Stimulated activated naive B cell treated with anti-CD40 and anti-IgM and Interleukin-4, amounts not matched to agents 10 μg/mL and 1 μg/mL and 100 μg/mL, for 72 hours (primary cell): ENCODE measurements at regions not wholly inside any gene's neighbourhood (a gene's known extent, or its start where the extent isn't known, plus 50 kb on each side); places are given as distances from the start of the nearest gene placed in this dataset.
A peak's percentile ranks its signal among the peaks of the same experiment; 100 is the strongest.
"Not testable (repeated sequence)": the region's sequence is repeated elsewhere in the genome, so short reads cannot be mapped to it uniquely, and the experiment has no call there.

Source experiments
- ATAC-seq, 2 donors: fragments of 150-1000 bp; cut with Tn5 transposase; replicated peaks; 2 replicates each; pipeline ENCODE4 v1.10.0; 2021; ENCODE audit warnings: moderate library complexity in 1 of 2
- DNase-seq: peaks from one replicate; pipeline ENCODE4 v3.0.0; 2021
- H3K27ac Mint-ChIP-seq: one replicate; pipeline ENCODE4 v1.8.0; 2022; ENCODE audit warnings: mild to moderate bottlenecking, mixed read lengths
- H3K27me3 Mint-ChIP-seq, 2 donors: one replicate each; pipeline ENCODE4 v1.8.0; 2022; ENCODE audit warnings: mixed read lengths in 2 of 2
- H3K36me3 Mint-ChIP-seq, 2 donors: one replicate each; pipeline ENCODE4 v1.8.0; 2022; ENCODE audit warnings: mixed read lengths in 2 of 2, mild to moderate bottlenecking in 1 of 2
- H3K4me1 Mint-ChIP-seq, 2 donors: one replicate each; pipeline ENCODE4 v1.8.0; 2022; ENCODE audit warnings: mixed read lengths in 2 of 2, mild to moderate bottlenecking in 1 of 2
- H3K4me3 Mint-ChIP-seq, 2 donors: one replicate each; pipeline ENCODE4 v1.8.0; 2022; ENCODE audit warnings: mild to moderate bottlenecking in 2 of 2, mixed read lengths in 2 of 2, moderate library complexity in 1 of 2
- H3K9me3 Mint-ChIP-seq, 2 donors: one replicate each; pipeline ENCODE4 v1.8.0; 2022; ENCODE audit warnings: mixed read lengths in 2 of 2, mild to moderate bottlenecking in 1 of 2

- DNase-seq, result no peak
- no peaks in the 10 kb centered on the region for H3K9me3 Mint-ChIP-seq
- H3K4me3 Mint-ChIP-seq, result no peak overlapping the region
- no peaks in the 10 kb centered on the region for H3K36me3 Mint-ChIP-seq
- no peak overlapping the region for H3K27ac Mint-ChIP-seq
- H3K4me1 Mint-ChIP-seq, result no peaks in the 10 kb centered on the region
- ATAC-seq, result no peak
- H3K27me3 Mint-ChIP-seq, result peaks cover 22 to 29% of the 10 kb centered on the region in 2 donors
Measured at GRCh38 chr11:86861810-86862209, 61.5 kb downstream of the PRSS23 start.

DNA sequence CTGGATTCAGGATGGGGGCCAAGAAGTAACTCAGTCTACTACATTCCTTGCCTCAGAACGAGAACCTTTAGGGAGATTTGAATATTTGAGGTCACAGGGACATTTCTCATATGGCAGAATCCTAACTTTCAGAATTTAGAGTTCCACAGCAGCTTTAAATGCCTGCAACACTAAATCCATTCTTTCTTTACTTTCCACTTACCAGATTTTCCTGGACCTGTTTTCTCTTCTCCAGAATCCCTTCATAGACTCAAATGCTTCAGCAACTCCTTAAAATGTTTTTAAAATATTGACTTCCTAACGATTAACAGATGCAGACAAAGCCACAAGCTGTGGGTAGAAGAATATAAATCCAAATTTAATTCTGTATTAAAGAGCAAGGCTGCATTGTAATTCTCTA, 63.1 kb downstream of the PRSS23 start:
- Mint-ChIP-seq H3K36me3 (no peaks in the 10 kb centered on the region), H3K4me3 (no peak overlapping the region), H3K9me3 (no peaks in the 10 kb centered on the region), H3K27me3 (peaks cover 17 to 23% of the 10 kb centered on the region in 2 donors), H3K27ac (no peak overlapping the region), H3K4me1 (no peaks in the 10 kb centered on the region)
- DNase-seq (no peak), ATAC-seq (no peak)

DNA sequence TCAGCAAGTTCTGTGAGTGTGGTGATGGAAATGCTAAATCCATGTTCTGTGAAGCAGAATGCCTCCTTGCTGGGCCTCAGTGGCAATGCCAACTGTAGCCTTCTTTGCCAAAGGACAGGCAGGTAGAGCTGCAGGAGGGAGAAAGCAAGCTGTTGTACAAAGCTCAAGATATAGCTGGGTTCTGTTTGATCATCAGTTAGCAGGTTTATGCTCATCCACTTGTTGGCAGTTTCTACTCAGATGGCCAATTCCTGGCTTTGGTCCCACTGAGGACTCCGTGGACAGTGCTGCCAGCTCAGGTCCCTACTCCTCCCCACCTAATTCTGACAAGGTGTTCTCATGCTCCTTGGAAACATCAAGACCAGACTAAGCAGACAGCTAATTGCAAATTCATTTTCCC, 65.1 kb downstream of the PRSS23 start:
- no peak for DNase-seq
- Mint-ChIP-seq H3K36me3 (no peaks in the 10 kb centered on the region), H3K27ac (no peak overlapping the region), H3K4me1 (no peaks in the 10 kb centered on the region), H3K4me3 (no peak overlapping the region), H3K27me3 (peaks cover 0 to 16% of the 10 kb centered on the region in 2 donors), H3K9me3 (no peaks in the 10 kb centered on the region)
- ATAC-seq, result no peak

- H3K9me3 Mint-ChIP-seq, result no peaks in the 10 kb centered on the region
- H3K4me1 Mint-ChIP-seq, result no peaks in the 10 kb centered on the region
- no peak overlapping the region for H3K27ac Mint-ChIP-seq
- ATAC-seq, result no peak
- DNase-seq, result no peak
- H3K36me3 Mint-ChIP-seq, result no peaks in the 10 kb centered on the region
- peaks cover 0 to 6% of the 10 kb centered on the region in 2 donors for H3K27me3 Mint-ChIP-seq
- H3K4me3 Mint-ChIP-seq, result no peak overlapping the region
Measured at GRCh38 chr11:86869531-86869930, 69.2 kb downstream of the PRSS23 start.

DNA sequence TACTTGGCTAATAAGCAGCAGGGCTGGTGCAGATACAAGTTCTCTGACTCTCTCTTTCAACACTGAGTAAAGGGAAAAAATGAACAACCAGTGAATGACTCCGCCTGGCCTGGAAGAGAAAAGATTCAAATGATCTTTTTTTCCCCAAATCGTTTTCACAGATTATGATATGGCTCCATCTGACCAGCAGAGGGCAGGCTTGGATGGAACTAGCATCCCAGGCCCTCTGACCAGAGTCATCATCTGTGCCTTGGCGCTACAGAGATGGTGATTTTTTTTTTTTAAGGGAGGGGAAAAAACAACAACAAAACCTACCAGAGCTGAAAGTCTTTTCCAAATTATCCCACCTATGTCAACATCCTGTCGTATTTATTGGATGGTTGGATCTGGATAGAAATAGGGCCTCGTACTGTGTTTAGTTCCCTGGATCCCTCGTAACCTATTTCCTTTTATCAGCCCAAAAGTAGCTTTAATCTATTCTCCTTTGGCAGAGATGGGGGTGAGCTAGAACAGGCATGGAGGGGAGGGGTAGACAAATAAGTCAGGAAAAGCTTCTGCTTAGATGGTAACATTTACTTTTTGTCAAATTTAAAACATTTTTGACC, 69.7 kb downstream of the PRSS23 start:
- Mint-ChIP-seq H3K9me3 (no peaks in the 10 kb centered on the region), H3K27me3 (peaks cover 0 to 6% of the 10 kb centered on the region in 2 donors), H3K4me3 (no peak overlapping the region), H3K36me3 (no peaks in the 10 kb centered on the region), H3K27ac (no peak overlapping the region), H3K4me1 (no peaks in the 10 kb centered on the region)
- ATAC-seq (peak; percentile 72), DNase-seq (no peak)

DNA sequence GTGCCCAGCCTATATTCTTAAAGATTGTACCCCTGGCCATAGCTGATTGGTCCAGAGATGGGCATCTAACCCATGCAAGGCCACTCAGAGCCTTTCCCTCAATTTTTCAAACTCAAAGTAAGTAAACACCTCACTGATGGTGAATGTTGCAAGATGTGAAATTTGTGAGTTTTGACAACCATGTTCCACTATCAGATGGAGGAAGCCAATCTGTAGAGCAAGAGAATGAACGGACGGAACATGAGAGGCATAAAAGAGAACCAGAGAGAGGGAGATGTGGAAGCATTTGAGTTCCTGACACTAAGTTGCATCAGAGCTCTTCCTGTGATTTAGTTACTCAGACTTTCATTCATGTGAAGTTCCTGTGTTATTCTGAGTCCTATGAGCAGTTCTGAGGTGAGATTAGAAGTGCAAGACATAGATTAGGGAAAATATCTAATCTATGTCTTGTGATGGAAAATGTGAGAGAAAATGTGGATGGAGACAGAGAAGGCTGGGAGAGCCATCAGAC, 73.3 kb downstream of the PRSS23 start:
- Mint-ChIP-seq H3K27me3 (peaks cover 0 to 6% of the 10 kb centered on the region in 2 donors), H3K36me3 (peaks cover 0 to 2% of the 10 kb centered on the region in 2 donors), H3K4me1 (no peaks in the 10 kb centered on the region), H3K4me3 (no peak overlapping the region), H3K9me3 (peaks cover 0 to 4% of the 10 kb centered on the region in 2 donors), H3K27ac (no peak overlapping the region)
- DNase-seq, result no peak
- ATAC-seq, result no peak

- no peak overlapping the region for H3K4me3 Mint-ChIP-seq
Measured at GRCh38 chr11:86874304-86875056, 74.1 kb downstream of the PRSS23 start.

GRCh38 chr11:86876716-86877234, 76.4 kb downstream of the PRSS23 start:
- Mint-ChIP-seq H3K4me1 (no peaks in the 10 kb centered on the region), H3K9me3 (peaks cover 0 to 4% of the 10 kb centered on the region in 2 donors), H3K27ac (no peak overlapping the region), H3K36me3 (peaks cover 0 to 2% of the 10 kb centered on the region in 2 donors), H3K4me3 (no peak overlapping the region), H3K27me3 (no peaks in the 10 kb centered on the region)
- ATAC-seq (no peak), DNase-seq (no peak)

More at GRCh38 chr11:86874304-86875056, 74.1 kb downstream of the PRSS23 start:
- Mint-ChIP-seq H3K9me3 (peaks cover 0 to 4% of the 10 kb centered on the region in 2 donors), H3K4me1 (no peaks in the 10 kb centered on the region), H3K27ac (no peak overlapping the region), H3K27me3 (no peaks in the 10 kb centered on the region), H3K36me3 (peaks cover 0 to 2% of the 10 kb centered on the region in 2 donors)
- DNase-seq, result no peak
- no peak for ATAC-seq

GRCh38 chr11:86877503-86877902, 77.2 kb downstream of the PRSS23 start:
- Mint-ChIP-seq H3K4me3 (no peak overlapping the region), H3K9me3 (peaks cover 0 to 4% of the 10 kb centered on the region in 2 donors), H3K27me3 (peaks cover 0 to 4% of the 10 kb centered on the region in 2 donors), H3K4me1 (no peaks in the 10 kb centered on the region), H3K27ac (no peak overlapping the region), H3K36me3 (peaks cover 0 to 2% of the 10 kb centered on the region in 2 donors)
- ATAC-seq, result no peak
- DNase-seq, result no peak

DNA sequence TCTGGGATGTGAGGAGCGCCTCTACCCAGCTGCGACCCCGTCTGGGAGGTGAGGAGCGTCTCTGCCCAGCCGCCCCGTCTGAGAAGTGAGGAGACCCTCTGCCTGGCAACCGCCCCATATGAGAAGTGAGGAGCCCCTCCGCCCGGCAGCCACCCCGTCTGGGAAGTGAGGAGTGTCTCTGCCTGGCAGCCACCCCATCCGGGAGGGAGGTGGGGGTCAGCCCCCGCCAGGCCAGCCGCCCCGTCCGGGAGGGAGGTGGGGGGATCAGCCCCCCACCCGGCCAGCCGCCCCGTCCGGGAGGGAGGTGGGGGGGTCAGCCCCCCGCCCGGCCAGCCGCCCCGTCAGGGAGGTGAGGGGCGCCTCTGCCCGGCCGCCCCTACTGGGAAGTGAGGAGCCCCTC, 76.0 kb downstream of the FZD4 start:
- not testable (repeated sequence) for H3K4me1 Mint-ChIP-seq, ATAC-seq, H3K9me3 Mint-ChIP-seq, H3K27me3 Mint-ChIP-seq, DNase-seq, H3K36me3 Mint-ChIP-seq, H3K4me3 Mint-ChIP-seq, H3K27ac Mint-ChIP-seq

- Mint-ChIP-seq H3K9me3 (no peaks in the 10 kb centered on the region), H3K36me3 (no peaks in the 10 kb centered on the region), H3K4me1 (no peaks in the 10 kb centered on the region), H3K27me3 (peaks cover 4 to 18% of the 10 kb centered on the region in 2 donors), H3K27ac (no peak overlapping the region), H3K4me3 (no peak overlapping the region)
- DNase-seq (no peak), ATAC-seq (no peak)
Measured at GRCh38 chr11:86885311-86885710, 69.9 kb downstream of the FZD4 start.

- ATAC-seq, result no peak
- no peaks in the 10 kb centered on the region for H3K36me3 Mint-ChIP-seq
- no peaks in the 10 kb centered on the region for H3K4me1 Mint-ChIP-seq
- DNase-seq, result no peak
- H3K27me3 Mint-ChIP-seq, result peaks cover 0 to 12% of the 10 kb centered on the region in 2 donors
- no peak overlapping the region for H3K27ac Mint-ChIP-seq
- no peaks in the 10 kb centered on the region for H3K9me3 Mint-ChIP-seq
- no peak overlapping the region for H3K4me3 Mint-ChIP-seq
Measured at GRCh38 chr11:86888164-86889000, 66.8 kb downstream of the FZD4 start.

DNA sequence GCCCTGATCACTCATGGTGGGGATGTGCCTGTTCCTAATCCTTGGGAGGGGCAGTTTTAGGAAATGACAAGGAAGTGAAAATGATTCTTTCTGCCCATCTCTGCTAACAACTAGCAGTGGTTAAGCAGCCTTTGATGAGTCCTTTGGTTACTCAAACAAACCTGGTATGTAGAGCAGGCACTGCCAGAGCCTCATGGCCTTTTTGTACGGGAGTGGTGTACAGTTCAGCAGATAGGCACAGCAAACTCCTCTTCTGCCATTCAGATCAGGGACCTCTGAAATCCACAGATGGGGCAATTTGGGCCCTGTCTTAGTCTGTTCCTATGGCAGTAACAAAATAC, 66.2 kb downstream of the FZD4 start:
- Mint-ChIP-seq H3K4me3 (no peak overlapping the region), H3K4me1 (no peaks in the 10 kb centered on the region), H3K27me3 (peaks cover 0 to 12% of the 10 kb centered on the region in 2 donors), H3K9me3 (no peaks in the 10 kb centered on the region), H3K36me3 (no peaks in the 10 kb centered on the region), H3K27ac (no peak overlapping the region)
- ATAC-seq (no peak), DNase-seq (no peak)

GRCh38 chr11:86891036-86891435, 64.2 kb downstream of the FZD4 start:
- no peak overlapping the region for H3K27ac Mint-ChIP-seq
- no peaks in the 10 kb centered on the region for H3K4me1 Mint-ChIP-seq
- H3K4me3 Mint-ChIP-seq, result no peak overlapping the region
- no peak for ATAC-seq
- peaks cover 0 to 6% of the 10 kb centered on the region in 2 donors for H3K27me3 Mint-ChIP-seq
- no peaks in the 10 kb centered on the region for H3K9me3 Mint-ChIP-seq
- no peak for DNase-seq
- no peaks in the 10 kb centered on the region for H3K36me3 Mint-ChIP-seq
